K562 (cell line): ENCODE measurements at regions not wholly inside any gene's neighbourhood (a gene's known extent, or its start where the extent isn't known, plus 50 kb on each side); places are given as distances from the start of the nearest gene placed in this dataset.

ENCODE experiments used
- CBX8 ChIP-seq: fragments of 200-600 bp; sonication (generic); IDR thresholded peaks from 2 replicates; pipeline ENCODE4 v1.6.1; 2012; ENCODE audit warnings: borderline replicate concordance, mixed run types, low read depth, mild to moderate bottlenecking, moderate library complexity, mixed read lengths, low read length, control low read depth, inconsistent platforms; ENCODE audit not compliant: poor library complexity, severe bottlenecking; ENCODE audit errors: extremely low read depth
- ETV1 ChIP-seq: fragments of 450-650 bp; conservative IDR thresholded peaks from 2 replicates; pipeline ENCODE4 v1.6.1; 2016; ENCODE audit warnings: missing genetic modification characterization, control low read depth, low read depth, missing compliant biosample characterization
- HDAC3 ChIP-seq: fragments of 450-650 bp; IDR thresholded peaks from 2 replicates; pipeline ENCODE4 v1.6.1; 2018; ENCODE audit warnings: borderline replicate concordance, mild to moderate bottlenecking, moderate library complexity; ENCODE audit not compliant: partially characterized antibody
- MCM2 ChIP-seq: fragments of 450-650 bp; IDR thresholded peaks from 2 replicates; pipeline ENCODE4 v1.6.1; 2017; ENCODE audit warnings: low read depth, mild to moderate bottlenecking
- NEUROD1 ChIP-seq: fragments of 150-350 bp; IDR thresholded peaks from 2 replicates; pipeline ENCODE4 v1.6.1; 2014; ENCODE audit warnings: borderline replicate concordance, low read length, low read depth; ENCODE audit not compliant: partially characterized antibody
- NR2C1 ChIP-seq, 2 experiments: fragments of 450-650 bp; IDR thresholded peaks; 2 replicates each; pipeline ENCODE4 v1.6.1; 2017; ENCODE audit warnings: mild to moderate bottlenecking in 2 of 2, antibody characterized with exemption in 1 of 2, inconsistent platforms in 1 of 2, missing compliant biosample characterization in 1 of 2, missing genetic modification characterization in 1 of 2
- SLC30A9 ChIP-seq: fragments of 250-450 bp; sonication (Bioruptor Pico); IDR thresholded peaks from 2 replicates; pipeline ENCODE4 v1.8.0; 2022; ENCODE audit warnings: mild to moderate bottlenecking, moderate library complexity
- THRAP3 ChIP-seq: fragments of 450-650 bp; IDR thresholded peaks from 2 replicates; pipeline ENCODE4 v1.6.1; 2016; ENCODE audit warnings: mild to moderate bottlenecking, inconsistent platforms, borderline replicate concordance
- XRCC5 ChIP-seq: fragments of 200-400 bp; formaldehyde crosslinking; IDR thresholded peaks from 2 replicates; pipeline ENCODE4 v1.6.1; 2017; ENCODE audit warnings: low read depth, mild to moderate bottlenecking, low read length
- ZC3H11A ChIP-seq: IDR thresholded peaks from 2 replicates; pipeline ENCODE4 v1.6.1; 2012; ENCODE audit warnings: low read depth, low read length, improper control_type of control experiment
- TF ChIP-seq, protein P1 (sequence below), 2 experiments: IDR thresholded peaks in 1 of 2; conservative IDR thresholded peaks in 1 of 2; 2 replicates each; pipeline ENCODE4 v1.6.1; 2016; ENCODE audit warnings: low read depth in 2 of 2, mild to moderate bottlenecking in 1 of 2, missing compliant biosample characterization in 1 of 2, missing genetic modification characterization in 1 of 2, moderate library complexity in 1 of 2
- TF ChIP-seq, protein P2 (sequence below), 3 experiments: fragments of 200-800 bp in 1 of 3; fragments of 250-450 bp in 1 of 3; fragments of 450-650 bp in 1 of 3; sonication (Bioruptor Pico) in 1 of 3; sonication (Bioruptor generic) in 1 of 3; formaldehyde crosslinking in 1 of 3; IDR thresholded peaks; 2 replicates each; pipeline versions ENCODE4 v1.6.1 to v1.8.0; 2016 to 2022; ENCODE audit warnings: mild to moderate bottlenecking in 2 of 3, missing genetic modification characterization in 2 of 3, missing compliant biosample characterization in 1 of 3, moderate library complexity in 1 of 3
- TF ChIP-seq, protein P3 (sequence below): fragments of 450-650 bp; IDR thresholded peaks from one replicate; pipeline ENCODE4 v1.6.1; 2018; ENCODE audit warnings: mild to moderate bottlenecking, moderate library complexity; ENCODE audit not compliant: partially characterized antibody
- TF ChIP-seq, protein P4 (sequence below): sonication (generic); formaldehyde crosslinking; IDR thresholded peaks from 2 replicates; pipeline ENCODE4 v1.8.0; 2022; ENCODE audit warnings: mild to moderate bottlenecking, missing genetic modification reagents

DNA sequence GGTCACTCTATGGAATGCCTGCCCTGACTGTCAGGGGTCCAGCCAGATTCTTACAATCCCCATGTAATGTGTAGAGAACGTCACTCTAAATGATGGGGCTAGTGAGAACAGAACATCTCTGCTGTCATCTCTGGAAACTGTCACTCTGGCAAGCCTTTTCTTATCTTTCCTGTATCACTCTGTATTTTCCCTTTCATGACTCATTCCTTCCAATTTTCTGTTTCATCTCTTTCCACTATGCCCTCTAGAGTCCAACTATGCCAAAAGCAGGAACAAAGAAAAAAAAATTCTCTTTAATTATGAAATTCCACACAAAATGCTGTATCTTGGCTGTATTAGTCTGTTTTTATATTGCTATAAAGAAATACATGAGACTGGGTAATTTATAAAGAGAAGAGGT, 608.8 kb downstream of the ADCYAP1 start (continued):
- TF ChIP-seq, protein P1, sequence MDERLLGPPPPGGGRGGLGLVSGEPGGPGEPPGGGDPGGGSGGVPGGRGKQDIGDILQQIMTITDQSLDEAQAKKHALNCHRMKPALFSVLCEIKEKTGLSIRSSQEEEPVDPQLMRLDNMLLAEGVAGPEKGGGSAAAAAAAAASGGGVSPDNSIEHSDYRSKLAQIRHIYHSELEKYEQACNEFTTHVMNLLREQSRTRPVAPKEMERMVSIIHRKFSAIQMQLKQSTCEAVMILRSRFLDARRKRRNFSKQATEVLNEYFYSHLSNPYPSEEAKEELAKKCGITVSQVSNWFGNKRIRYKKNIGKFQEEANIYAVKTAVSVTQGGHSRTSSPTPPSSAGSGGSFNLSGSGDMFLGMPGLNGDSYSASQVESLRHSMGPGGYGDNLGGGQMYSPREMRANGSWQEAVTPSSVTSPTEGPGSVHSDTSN (CRISPR knock-in tag; IDR thresholded peaks at IDR 0.05; ENCODE audit: low read depth): peak; percentile 30; the same call in 1 of the 2 replicates
- TF ChIP-seq, protein P1 (tag; conservative IDR thresholded peaks at IDR 0.05; ENCODE audit: low read depth): peak; percentile 73
- TF ChIP-seq, protein P2, sequence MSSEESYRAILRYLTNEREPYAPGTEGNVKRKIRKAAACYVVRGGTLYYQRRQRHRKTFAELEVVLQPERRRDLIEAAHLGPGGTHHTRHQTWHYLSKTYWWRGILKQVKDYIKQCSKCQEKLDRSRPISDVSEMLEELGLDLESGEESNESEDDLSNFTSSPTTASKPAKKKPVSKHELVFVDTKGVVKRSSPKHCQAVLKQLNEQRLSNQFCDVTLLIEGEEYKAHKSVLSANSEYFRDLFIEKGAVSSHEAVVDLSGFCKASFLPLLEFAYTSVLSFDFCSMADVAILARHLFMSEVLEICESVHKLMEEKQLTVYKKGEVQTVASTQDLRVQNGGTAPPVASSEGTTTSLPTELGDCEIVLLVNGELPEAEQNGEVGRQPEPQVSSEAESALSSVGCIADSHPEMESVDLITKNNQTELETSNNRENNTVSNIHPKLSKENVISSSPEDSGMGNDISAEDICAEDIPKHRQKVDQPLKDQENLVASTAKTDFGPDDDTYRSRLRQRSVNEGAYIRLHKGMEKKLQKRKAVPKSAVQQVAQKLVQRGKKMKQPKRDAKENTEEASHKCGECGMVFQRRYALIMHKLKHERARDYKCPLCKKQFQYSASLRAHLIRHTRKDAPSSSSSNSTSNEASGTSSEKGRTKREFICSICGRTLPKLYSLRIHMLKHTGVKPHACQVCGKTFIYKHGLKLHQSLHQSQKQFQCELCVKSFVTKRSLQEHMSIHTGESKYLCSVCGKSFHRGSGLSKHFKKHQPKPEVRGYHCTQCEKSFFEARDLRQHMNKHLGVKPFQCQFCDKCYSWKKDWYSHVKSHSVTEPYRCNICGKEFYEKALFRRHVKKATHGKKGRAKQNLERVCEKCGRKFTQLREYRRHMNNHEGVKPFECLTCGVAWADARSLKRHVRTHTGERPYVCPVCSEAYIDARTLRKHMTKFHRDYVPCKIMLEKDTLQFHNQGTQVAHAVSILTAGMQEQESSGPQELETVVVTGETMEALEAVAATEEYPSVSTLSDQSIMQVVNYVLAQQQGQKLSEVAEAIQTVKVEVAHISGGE (CRISPR knock-in tag; IDR thresholded peaks at IDR 0.05): no peak
- TF ChIP-seq HDAC3: peak; percentile 42
- TF ChIP-seq, protein P3, sequence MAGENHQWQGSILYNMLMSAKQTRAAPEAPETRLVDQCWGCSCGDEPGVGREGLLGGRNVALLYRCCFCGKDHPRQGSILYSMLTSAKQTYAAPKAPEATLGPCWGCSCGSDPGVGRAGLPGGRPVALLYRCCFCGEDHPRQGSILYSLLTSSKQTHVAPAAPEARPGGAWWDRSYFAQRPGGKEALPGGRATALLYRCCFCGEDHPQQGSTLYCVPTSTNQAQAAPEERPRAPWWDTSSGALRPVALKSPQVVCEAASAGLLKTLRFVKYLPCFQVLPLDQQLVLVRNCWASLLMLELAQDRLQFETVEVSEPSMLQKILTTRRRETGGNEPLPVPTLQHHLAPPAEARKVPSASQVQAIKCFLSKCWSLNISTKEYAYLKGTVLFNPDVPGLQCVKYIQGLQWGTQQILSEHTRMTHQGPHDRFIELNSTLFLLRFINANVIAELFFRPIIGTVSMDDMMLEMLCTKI: no peak
- no peak for TF ChIP-seq SLC30A9
- TF ChIP-seq CBX8: no peak
- TF ChIP-seq THRAP3: no peak
- no peak for TF ChIP-seq MCM2
- no peak for TF ChIP-seq XRCC5
- TF ChIP-seq NEUROD1: peak; percentile 19
- no peak for TF ChIP-seq NR2C1 (IDR thresholded peaks at IDR 0.05)
- no peak for TF ChIP-seq NR2C1 (tag; IDR thresholded peaks at IDR 0.05)
- TF ChIP-seq, protein P4, sequence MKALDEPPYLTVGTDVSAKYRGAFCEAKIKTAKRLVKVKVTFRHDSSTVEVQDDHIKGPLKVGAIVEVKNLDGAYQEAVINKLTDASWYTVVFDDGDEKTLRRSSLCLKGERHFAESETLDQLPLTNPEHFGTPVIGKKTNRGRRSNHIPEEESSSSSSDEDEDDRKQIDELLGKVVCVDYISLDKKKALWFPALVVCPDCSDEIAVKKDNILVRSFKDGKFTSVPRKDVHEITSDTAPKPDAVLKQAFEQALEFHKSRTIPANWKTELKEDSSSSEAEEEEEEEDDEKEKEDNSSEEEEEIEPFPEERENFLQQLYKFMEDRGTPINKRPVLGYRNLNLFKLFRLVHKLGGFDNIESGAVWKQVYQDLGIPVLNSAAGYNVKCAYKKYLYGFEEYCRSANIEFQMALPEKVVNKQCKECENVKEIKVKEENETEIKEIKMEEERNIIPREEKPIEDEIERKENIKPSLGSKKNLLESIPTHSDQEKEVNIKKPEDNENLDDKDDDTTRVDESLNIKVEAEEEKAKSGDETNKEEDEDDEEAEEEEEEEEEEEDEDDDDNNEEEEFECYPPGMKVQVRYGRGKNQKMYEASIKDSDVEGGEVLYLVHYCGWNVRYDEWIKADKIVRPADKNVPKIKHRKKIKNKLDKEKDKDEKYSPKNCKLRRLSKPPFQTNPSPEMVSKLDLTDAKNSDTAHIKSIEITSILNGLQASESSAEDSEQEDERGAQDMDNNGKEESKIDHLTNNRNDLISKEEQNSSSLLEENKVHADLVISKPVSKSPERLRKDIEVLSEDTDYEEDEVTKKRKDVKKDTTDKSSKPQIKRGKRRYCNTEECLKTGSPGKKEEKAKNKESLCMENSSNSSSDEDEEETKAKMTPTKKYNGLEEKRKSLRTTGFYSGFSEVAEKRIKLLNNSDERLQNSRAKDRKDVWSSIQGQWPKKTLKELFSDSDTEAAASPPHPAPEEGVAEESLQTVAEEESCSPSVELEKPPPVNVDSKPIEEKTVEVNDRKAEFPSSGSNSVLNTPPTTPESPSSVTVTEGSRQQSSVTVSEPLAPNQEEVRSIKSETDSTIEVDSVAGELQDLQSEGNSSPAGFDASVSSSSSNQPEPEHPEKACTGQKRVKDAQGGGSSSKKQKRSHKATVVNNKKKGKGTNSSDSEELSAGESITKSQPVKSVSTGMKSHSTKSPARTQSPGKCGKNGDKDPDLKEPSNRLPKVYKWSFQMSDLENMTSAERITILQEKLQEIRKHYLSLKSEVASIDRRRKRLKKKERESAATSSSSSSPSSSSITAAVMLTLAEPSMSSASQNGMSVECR (CRISPR knock-in tag): no peak
- no peak for TF ChIP-seq ZC3H11A
- no peak for TF ChIP-seq ETV1 (tag)
